ENCODE measurements at regions not wholly inside any gene's neighbourhood (a gene's known extent, or its start where the extent isn't known, plus 50 kb on each side); places are given as distances from the start of the nearest gene placed in this dataset.

- no peak for TF ChIP-seq CTCF (conservative IDR thresholded peaks at IDR 0.05; ENCODE audit: low read depth, low read length)
- DNase-seq (ENCODE audit: low read depth) = no peak
- no peak overlapping the region for H3K4me3 ChIP-seq (ENCODE audit: low read length)
Observed at GRCh38 chr1:213385201-213385600, 334.2 kb downstream of the RPS6KC1 start.

GRCh38 chr1:213385806-213386324, 334.8 kb downstream of the RPS6KC1 start:
- DNase-seq (ENCODE audit: low read depth) = no peak
- no peak for TF ChIP-seq CTCF (conservative IDR thresholded peaks at IDR 0.05; ENCODE audit: low read depth, low read length)
- no peak overlapping the region for H3K4me3 ChIP-seq (ENCODE audit: low read length)

- TF ChIP-seq CTCF (conservative IDR thresholded peaks at IDR 0.05; ENCODE audit: low read depth, low read length) = no peak
- H3K4me3 ChIP-seq (ENCODE audit: low read length) = no peak overlapping the region
- DNase-seq (ENCODE audit: low read depth) = no peak
Observed at GRCh38 chr1:213387380-213388015, 336.5 kb downstream of the RPS6KC1 start.

GRCh38 chr1:213388199-213388598, 337.2 kb downstream of the RPS6KC1 start:
- H3K4me3 ChIP-seq (ENCODE audit: low read length) = no peak overlapping the region
- no peak for DNase-seq (ENCODE audit: low read depth)
- TF ChIP-seq CTCF (conservative IDR thresholded peaks at IDR 0.05; ENCODE audit: low read depth, low read length) = no peak

GRCh38 chr1:213389061-213389581, 338.1 kb downstream of the RPS6KC1 start:
- no peak for DNase-seq (ENCODE audit: low read depth)
- TF ChIP-seq CTCF (conservative IDR thresholded peaks at IDR 0.05; ENCODE audit: low read depth, low read length) = no peak
- H3K4me3 ChIP-seq (ENCODE audit: low read length) = no peak overlapping the region

- no peak for TF ChIP-seq CTCF (conservative IDR thresholded peaks at IDR 0.05; ENCODE audit: low read depth, low read length)
- no peak overlapping the region for H3K4me3 ChIP-seq (ENCODE audit: low read length)
- no peak for DNase-seq (ENCODE audit: low read depth)
Observed at GRCh38 chr1:213391445-213391844, 340.4 kb downstream of the RPS6KC1 start.

GRCh38 chr1:213393860-213394259, 342.8 kb downstream of the RPS6KC1 start:
- H3K4me3 ChIP-seq (ENCODE audit: low read length) = no peak overlapping the region
- DNase-seq (ENCODE audit: low read depth) = no peak
- TF ChIP-seq CTCF (conservative IDR thresholded peaks at IDR 0.05; ENCODE audit: low read depth, low read length) = no peak

All from retinal pigment epithelial cell (primary cell).